Glutamatergic neuron (in vitro differentiated cells): ENCODE measurements at regions not wholly inside any gene's neighbourhood (a gene's known extent, or its start where the extent isn't known, plus 50 kb on each side); places are given as distances from the start of the nearest gene placed in this dataset.

ENCODE experiments used
- DNase-seq: peaks from one replicate; pipeline ENCODE4 v3.0.0; 2022
- H3K27ac Mint-ChIP-seq: one replicate; pipeline ENCODE4 v1.8.0; 2020; ENCODE audit warnings: mild to moderate bottlenecking, mixed read lengths, inconsistent platforms; ENCODE audit not compliant: unreplicated experiment
- H3K27me3 Mint-ChIP-seq: one replicate; pipeline ENCODE4 v1.8.0; 2020; ENCODE audit warnings: mild to moderate bottlenecking, moderate library complexity, mixed read lengths, inconsistent platforms; ENCODE audit not compliant: unreplicated experiment
- H3K36me3 Mint-ChIP-seq: one replicate; pipeline ENCODE4 v1.8.0; 2020; ENCODE audit warnings: mild to moderate bottlenecking, mixed read lengths, inconsistent platforms; ENCODE audit not compliant: unreplicated experiment
- H3K4me1 Mint-ChIP-seq: one replicate; pipeline ENCODE4 v1.8.0; 2020; ENCODE audit warnings: mild to moderate bottlenecking, low read depth, mixed read lengths, inconsistent platforms; ENCODE audit not compliant: unreplicated experiment
- H3K4me3 Mint-ChIP-seq: one replicate; pipeline ENCODE4 v1.8.0; 2020; ENCODE audit warnings: mild to moderate bottlenecking, mixed read lengths, inconsistent platforms; ENCODE audit not compliant: unreplicated experiment
- H3K9me3 Mint-ChIP-seq: one replicate; pipeline ENCODE4 v1.8.0; 2020; ENCODE audit warnings: mild to moderate bottlenecking, moderate library complexity, mixed read lengths, inconsistent platforms; ENCODE audit not compliant: unreplicated experiment
- CTCF ChIP-seq: fragments of 200-600 bp; sonication (generic); IDR thresholded peaks from one replicate; pipeline ENCODE4 v1.5.0; 2021; ENCODE audit not compliant: partially characterized antibody, unreplicated experiment

GRCh38 chr7:89857767-89858166, 296.5 kb upstream of the STEAP1 start:
- no peaks in the 10 kb centered on the region for H3K4me1 Mint-ChIP-seq

GRCh38 chr7:89887489-89887888, 266.8 kb upstream of the STEAP1 start:
- H3K27ac Mint-ChIP-seq, result no peak overlapping the region
- H3K9me3 Mint-ChIP-seq, result peaks cover 2% of the 10 kb centered on the region
- peaks cover 5% of the 10 kb centered on the region for H3K4me1 Mint-ChIP-seq
- no peak for TF ChIP-seq CTCF
- no peak overlapping the region for H3K4me3 Mint-ChIP-seq
- no peak for DNase-seq
- no peaks in the 10 kb centered on the region for H3K36me3 Mint-ChIP-seq
- no peaks in the 10 kb centered on the region for H3K27me3 Mint-ChIP-seq

More at GRCh38 chr7:89857767-89858166, 296.5 kb upstream of the STEAP1 start:
- Mint-ChIP-seq H3K4me3 (no peak overlapping the region), H3K27me3 (peaks cover 5% of the 10 kb centered on the region), H3K36me3 (peaks cover 5% of the 10 kb centered on the region), H3K9me3 (peaks cover 2% of the 10 kb centered on the region), H3K27ac (no peak overlapping the region)
- DNase-seq, result no peak
- no peak for TF ChIP-seq CTCF

GRCh38 chr7:89908736-89909135, 245.5 kb upstream of the STEAP1 start:
- Mint-ChIP-seq H3K36me3 (no peaks in the 10 kb centered on the region), H3K27ac (no peak overlapping the region), H3K9me3 (no peaks in the 10 kb centered on the region), H3K4me3 (no peak overlapping the region), H3K27me3 (no peaks in the 10 kb centered on the region), H3K4me1 (no peaks in the 10 kb centered on the region)
- no peak for TF ChIP-seq CTCF
- DNase-seq, result no peak

- Mint-ChIP-seq H3K27me3 (no peaks in the 10 kb centered on the region), H3K4me3 (no peak overlapping the region), H3K27ac (no peak overlapping the region), H3K4me1 (no peaks in the 10 kb centered on the region), H3K36me3 (no peaks in the 10 kb centered on the region), H3K9me3 (no peaks in the 10 kb centered on the region)
- DNase-seq, result no peak
- no peak for TF ChIP-seq CTCF
These were observed 239.6 kb upstream of the STEAP1 start for GRCh38 chr7:89914711-89915110.

GRCh38 chr7:89926194-89926593, 228.1 kb upstream of the STEAP1 start:
- no peak for TF ChIP-seq CTCF
- Mint-ChIP-seq H3K9me3 (no peaks in the 10 kb centered on the region), H3K27me3 (peaks cover 2% of the 10 kb centered on the region), H3K4me3 (no peak overlapping the region), H3K27ac (no peak overlapping the region), H3K36me3 (no peaks in the 10 kb centered on the region), H3K4me1 (peaks cover 7% of the 10 kb centered on the region)
- no peak for DNase-seq
